HG03354 (cell line): ENCODE measurements at regions not wholly inside any gene's neighbourhood (a gene's known extent, or its start where the extent isn't known, plus 50 kb on each side); places are given as distances from the start of the nearest gene placed in this dataset.
A peak's percentile ranks its signal among the peaks of the same experiment; 100 is the strongest.
"Not testable (repeated sequence)": the region's sequence is repeated elsewhere in the genome, so short reads cannot be mapped to it uniquely, and the experiment has no call there.

ENCODE experiments used
- ATAC-seq: cut with Tn5 transposase; IDR thresholded peaks from one replicate; pipeline ENCODE4 v1.9.1; 2021; ENCODE audit warnings: mild to moderate bottlenecking; ENCODE audit not compliant: unreplicated experiment, poor library complexity, severe bottlenecking

GRCh38 chr21:15197696-15198095, 132.9 kb upstream of the NRIP1 start:
- no peak for ATAC-seq

GRCh38 chr21:15199414-15200383, 134.9 kb upstream of the NRIP1 start:
- ATAC-seq: no peak

- no peak for ATAC-seq
Measured at GRCh38 chr21:15203740-15204139, 138.9 kb upstream of the NRIP1 start.

GRCh38 chr21:15204140-15204969, 139.6 kb upstream of the NRIP1 start:
- ATAC-seq: no peak

GRCh38 chr21:15204970-15205286, 140.1 kb upstream of the NRIP1 start:
- ATAC-seq: no peak

- ATAC-seq: no peak
Measured at GRCh38 chr21:15206514-15206913, 141.7 kb upstream of the NRIP1 start.

- ATAC-seq: no peak
Measured at GRCh38 chr21:15207231-15207630, 142.4 kb upstream of the NRIP1 start.

GRCh38 chr21:15207635-15208370, 143.0 kb upstream of the NRIP1 start:
- no peak for ATAC-seq

- no peak for ATAC-seq
Measured at GRCh38 chr21:15208786-15209185, 144.0 kb upstream of the NRIP1 start.

GRCh38 chr21:15209224-15209623, 144.4 kb upstream of the NRIP1 start:
- no peak for ATAC-seq

- no peak for ATAC-seq
Measured at GRCh38 chr21:15210235-15210678, 145.5 kb upstream of the NRIP1 start.

- ATAC-seq: no peak
Measured at GRCh38 chr21:15211491-15212133, 146.8 kb upstream of the NRIP1 start.

- ATAC-seq: no peak
Measured at GRCh38 chr21:15212206-15212605, 147.4 kb upstream of the NRIP1 start.

GRCh38 chr21:15218476-15218875, 153.7 kb upstream of the NRIP1 start:
- ATAC-seq: not testable (repeated sequence)

GRCh38 chr21:15219039-15219438, 154.2 kb upstream of the NRIP1 start:
- ATAC-seq: no peak

GRCh38 chr21:15219894-15220293, 155.1 kb upstream of the NRIP1 start:
- ATAC-seq: no peak

- ATAC-seq: no peak
Measured at GRCh38 chr21:15221799-15222386, 157.1 kb upstream of the NRIP1 start.

GRCh38 chr21:15222707-15223106, 157.9 kb upstream of the NRIP1 start:
- ATAC-seq: peak; percentile 60

- no peak for ATAC-seq
Measured at GRCh38 chr21:15224346-15225086, 159.7 kb upstream of the NRIP1 start.
